Adrenal gland (tissue), 5 donors: ENCODE measurements at regions not wholly inside any gene's neighbourhood (a gene's known extent, or its start where the extent isn't known, plus 50 kb on each side); places are given as distances from the start of the nearest gene placed in this dataset.

ENCODE experiments used
- POLR2A ChIP-seq, 2 donors: fragments of 450-650 bp; IDR thresholded peaks; one replicate each; pipeline ENCODE4 v1.6.1; 2017; ENCODE audit warnings: antibody characterized with exemption in 2 of 2, mild to moderate bottlenecking in 2 of 2, moderate library complexity in 1 of 2
- TF ChIP-seq, protein P1 (sequence below), 6 experiments: fragments of 450-650 bp in 4 of 6; fragments of 200-600 bp in 2 of 6; sonication (generic) in 1 of 6; IDR thresholded peaks; 1 replicate in 5 of 6; 2 replicates in 1 of 6; pipeline versions ENCODE4 v1.5.1 to v1.8.0; 2016 to 2021; ENCODE audit warnings: antibody characterized with exemption in 6 of 6, mild to moderate bottlenecking in 2 of 6, moderate library complexity in 1 of 6
- donor health status: DM: no; HTN: no; CAD: no.

DNA sequence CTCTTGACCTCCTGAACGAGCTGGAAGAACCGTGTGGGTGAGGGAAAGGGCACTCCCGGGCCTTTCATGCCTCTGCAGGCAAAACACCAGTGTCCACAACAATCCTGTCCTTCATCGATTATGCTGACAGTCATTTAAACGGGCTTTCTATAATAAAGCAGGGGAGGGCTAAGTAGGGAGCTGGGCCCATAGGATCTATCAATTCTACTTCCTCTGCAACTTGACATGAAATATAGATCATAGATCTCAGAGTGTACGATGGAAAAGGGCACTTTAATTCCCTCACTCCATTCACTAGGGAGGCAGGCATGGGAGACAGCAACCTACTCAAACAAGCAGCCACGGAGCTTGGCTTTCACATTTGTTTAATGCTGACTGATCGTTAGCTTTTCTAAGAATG, 55.8 kb upstream of the WASF3 start:
- TF ChIP-seq, protein P1, sequence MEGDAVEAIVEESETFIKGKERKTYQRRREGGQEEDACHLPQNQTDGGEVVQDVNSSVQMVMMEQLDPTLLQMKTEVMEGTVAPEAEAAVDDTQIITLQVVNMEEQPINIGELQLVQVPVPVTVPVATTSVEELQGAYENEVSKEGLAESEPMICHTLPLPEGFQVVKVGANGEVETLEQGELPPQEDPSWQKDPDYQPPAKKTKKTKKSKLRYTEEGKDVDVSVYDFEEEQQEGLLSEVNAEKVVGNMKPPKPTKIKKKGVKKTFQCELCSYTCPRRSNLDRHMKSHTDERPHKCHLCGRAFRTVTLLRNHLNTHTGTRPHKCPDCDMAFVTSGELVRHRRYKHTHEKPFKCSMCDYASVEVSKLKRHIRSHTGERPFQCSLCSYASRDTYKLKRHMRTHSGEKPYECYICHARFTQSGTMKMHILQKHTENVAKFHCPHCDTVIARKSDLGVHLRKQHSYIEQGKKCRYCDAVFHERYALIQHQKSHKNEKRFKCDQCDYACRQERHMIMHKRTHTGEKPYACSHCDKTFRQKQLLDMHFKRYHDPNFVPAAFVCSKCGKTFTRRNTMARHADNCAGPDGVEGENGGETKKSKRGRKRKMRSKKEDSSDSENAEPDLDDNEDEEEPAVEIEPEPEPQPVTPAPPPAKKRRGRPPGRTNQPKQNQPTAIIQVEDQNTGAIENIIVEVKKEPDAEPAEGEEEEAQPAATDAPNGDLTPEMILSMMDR (IDR thresholded peaks at IDR 0.05): no peak
- TF ChIP-seq POLR2A (IDR thresholded peaks at IDR 0.05): no peak
